ENCODE measurements at regions not wholly inside any gene's neighbourhood (a gene's known extent, or its start where the extent isn't known, plus 50 kb on each side); places are given as distances from the start of the nearest gene placed in this dataset.

GRCh38 chr6:105504706-105505105 is 101.8 kb upstream of the PREP start:
- DNase-seq, result no peak

- DNase-seq, result no peak
Measured at GRCh38 chr6:105503641-105504040, 100.8 kb upstream of the PREP start.

- no peak for DNase-seq
Measured at GRCh38 chr6:105501826-105502344, 99.0 kb upstream of the PREP start.

GRCh38 chr6:105501246-105501645 is 98.4 kb upstream of the PREP start:
- no peak for DNase-seq

- no peak for DNase-seq
Measured at GRCh38 chr6:105500693-105501092, 97.8 kb upstream of the PREP start.

GRCh38 chr6:105499931-105500330 is 97.0 kb upstream of the PREP start:
- DNase-seq, result peak in 1 of 2 experiments; percentile 23

- peak; percentile 2 to 58 for DNase-seq
Measured at GRCh38 chr6:105499136-105499870, 96.4 kb upstream of the PREP start.

- no peak for DNase-seq
Measured at GRCh38 chr6:105497549-105497948, 94.7 kb upstream of the PREP start.

GRCh38 chr6:105495515-105495914 is 92.6 kb upstream of the PREP start:
- no peak for DNase-seq

GRCh38 chr6:105494688-105495087 is 91.8 kb upstream of the PREP start:
- DNase-seq, result no peak

- no peak for DNase-seq
Measured at GRCh38 chr6:105493736-105494135, 90.9 kb upstream of the PREP start.

- no peak for DNase-seq
Measured at GRCh38 chr6:105492706-105493673, 90.1 kb upstream of the PREP start.

GRCh38 chr6:105489216-105489530 is 86.3 kb upstream of the PREP start:
- no peak for DNase-seq

GRCh38 chr6:105488516-105489215 is 85.8 kb upstream of the PREP start:
- DNase-seq, result no peak

- no peak for DNase-seq
Measured at GRCh38 chr6:105487040-105487790, 84.3 kb upstream of the PREP start.

- DNase-seq, result no peak
Measured at GRCh38 chr6:105485456-105485855, 82.6 kb upstream of the PREP start.

- DNase-seq, result peak in 1 of 2 experiments; percentile 65
Measured at GRCh38 chr6:105484238-105485161, 81.6 kb upstream of the PREP start.

- no peak for DNase-seq
Measured at GRCh38 chr6:105483492-105483891, 80.6 kb upstream of the PREP start.

- peak; percentile 6 to 15 for DNase-seq
Measured at GRCh38 chr6:105482921-105483320, 80.0 kb upstream of the PREP start.

GRCh38 chr6:105482227-105482844 is 79.5 kb upstream of the PREP start:
- no peak for DNase-seq

GRCh38 chr6:105476978-105477377 is 74.1 kb upstream of the PREP start:
- DNase-seq, result no peak

Data from NCI-H524 (cell line).